GM12878 (cell line): ENCODE measurements at regions not wholly inside any gene's neighbourhood (a gene's known extent, or its start where the extent isn't known, plus 50 kb on each side); places are given as distances from the start of the nearest gene placed in this dataset.

Source experiments
- POLR2A ChIP-seq: IDR thresholded peaks from 2 replicates; pipeline ENCODE4 v1.6.1; 2011; ENCODE audit warnings: low read depth, mild to moderate bottlenecking, low read length
- TAF1 ChIP-seq: IDR thresholded peaks from 2 replicates; pipeline ENCODE4 v1.6.1; 2011; ENCODE audit warnings: mild to moderate bottlenecking, low read depth, low read length, borderline replicate concordance
- USF2 ChIP-seq: IDR thresholded peaks from 2 replicates; pipeline ENCODE4 v1.6.1; 2011; ENCODE audit warnings: low read depth, low read length, improper control_type of control experiment, borderline replicate concordance
- ZNF24 ChIP-seq: fragments of 450-650 bp; IDR thresholded peaks from 2 replicates; pipeline ENCODE4 v1.6.1; 2017; ENCODE audit warnings: antibody characterized with exemption, mild to moderate bottlenecking

- no peak for TF ChIP-seq USF2
- no peak for TF ChIP-seq TAF1
- no peak for TF ChIP-seq POLR2A
- no peak for TF ChIP-seq ZNF24
Measured at GRCh38 chr4:102143433-102143832, 201.8 kb downstream of the SLC39A8 start.
